ENCODE measurements at regions not wholly inside any gene's neighbourhood (a gene's known extent, or its start where the extent isn't known, plus 50 kb on each side); places are given as distances from the start of the nearest gene placed in this dataset.

DNA sequence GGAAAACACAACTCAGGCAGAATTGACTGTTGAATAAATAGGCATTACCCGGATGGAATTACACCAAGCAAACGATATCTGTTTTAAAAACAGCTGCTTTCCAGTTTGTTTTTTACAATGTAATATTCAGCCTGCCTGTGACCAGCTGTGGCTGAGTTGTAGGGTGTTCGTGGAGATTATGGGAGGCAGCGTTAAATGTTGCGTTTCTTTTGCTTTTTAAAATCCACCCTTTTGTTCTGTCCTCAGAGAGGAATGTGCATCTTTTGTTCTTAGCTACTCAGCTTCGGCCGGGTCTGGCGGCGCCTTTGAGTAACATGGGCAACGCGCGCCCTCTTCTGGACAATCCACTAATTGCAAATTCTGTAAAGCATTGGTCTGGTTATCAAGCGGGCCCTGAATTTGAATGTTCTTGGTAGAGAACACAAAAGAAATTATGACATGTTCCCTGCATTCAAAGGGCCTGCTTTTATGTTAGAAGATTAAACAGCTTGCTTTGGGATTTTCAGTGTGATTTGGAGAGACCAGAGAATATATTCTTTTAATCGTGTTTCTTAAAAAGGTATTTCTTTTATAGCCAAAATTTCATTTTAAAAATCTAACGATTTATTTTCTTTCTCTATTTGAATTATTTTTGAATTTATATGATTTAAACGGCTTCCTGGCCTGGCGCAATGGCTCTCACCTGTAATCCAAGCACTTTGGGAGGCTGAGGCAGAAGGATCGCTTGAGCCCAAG lies 76.3 kb upstream of the TRIM2 start:
- no peak for DNase-seq (ENCODE audit: extremely low read depth, insufficient read length)
- Histone ChIP-seq H3K27me3 (replicated peaks; ENCODE audit: control insufficient read depth, insufficient read depth, low read length) (peaks cover 1% of the 10 kb centered on the region), H3K4me3 (replicated peaks; ENCODE audit: low read depth, low read length) (no peak overlapping the region), H3K36me3 (ENCODE audit: control insufficient read depth, insufficient read depth, low read length) (no peaks in the 10 kb centered on the region)
- TF ChIP-seq, protein P1, sequence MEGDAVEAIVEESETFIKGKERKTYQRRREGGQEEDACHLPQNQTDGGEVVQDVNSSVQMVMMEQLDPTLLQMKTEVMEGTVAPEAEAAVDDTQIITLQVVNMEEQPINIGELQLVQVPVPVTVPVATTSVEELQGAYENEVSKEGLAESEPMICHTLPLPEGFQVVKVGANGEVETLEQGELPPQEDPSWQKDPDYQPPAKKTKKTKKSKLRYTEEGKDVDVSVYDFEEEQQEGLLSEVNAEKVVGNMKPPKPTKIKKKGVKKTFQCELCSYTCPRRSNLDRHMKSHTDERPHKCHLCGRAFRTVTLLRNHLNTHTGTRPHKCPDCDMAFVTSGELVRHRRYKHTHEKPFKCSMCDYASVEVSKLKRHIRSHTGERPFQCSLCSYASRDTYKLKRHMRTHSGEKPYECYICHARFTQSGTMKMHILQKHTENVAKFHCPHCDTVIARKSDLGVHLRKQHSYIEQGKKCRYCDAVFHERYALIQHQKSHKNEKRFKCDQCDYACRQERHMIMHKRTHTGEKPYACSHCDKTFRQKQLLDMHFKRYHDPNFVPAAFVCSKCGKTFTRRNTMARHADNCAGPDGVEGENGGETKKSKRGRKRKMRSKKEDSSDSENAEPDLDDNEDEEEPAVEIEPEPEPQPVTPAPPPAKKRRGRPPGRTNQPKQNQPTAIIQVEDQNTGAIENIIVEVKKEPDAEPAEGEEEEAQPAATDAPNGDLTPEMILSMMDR (IDR thresholded peaks at IDR 0.05; ENCODE audit: insufficient read depth, low read length, poor library complexity, severe bottlenecking), result peak; percentile 81

DNA sequence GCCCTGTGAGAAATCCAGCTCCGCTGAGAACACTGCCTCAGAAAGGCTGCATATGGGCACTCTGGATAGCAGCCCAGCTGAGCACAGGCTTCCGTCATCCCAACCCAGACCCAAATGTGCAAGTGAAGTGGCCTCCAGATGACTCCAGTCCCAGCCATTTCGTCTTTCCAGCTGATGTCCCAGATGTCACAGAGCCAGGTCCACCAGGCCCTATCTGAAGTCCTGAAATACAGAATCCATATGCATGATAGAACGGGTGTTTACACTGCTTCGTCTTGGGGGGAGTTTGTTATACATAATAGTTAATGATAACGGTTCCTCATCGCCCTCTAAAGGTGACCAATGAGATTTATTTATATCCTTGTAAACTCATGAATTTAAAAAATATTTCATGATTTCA lies 72.6 kb upstream of the TRIM2 start:
- no peak for DNase-seq (ENCODE audit: extremely low read depth, insufficient read length)
- Histone ChIP-seq H3K4me3 (replicated peaks; ENCODE audit: low read depth, low read length) (no peak overlapping the region), H3K27me3 (replicated peaks; ENCODE audit: control insufficient read depth, insufficient read depth, low read length) (no peaks in the 10 kb centered on the region), H3K36me3 (ENCODE audit: control insufficient read depth, insufficient read depth, low read length) (no peaks in the 10 kb centered on the region)
- TF ChIP-seq, protein P1 (IDR thresholded peaks at IDR 0.05; ENCODE audit: insufficient read depth, low read length, poor library complexity, severe bottlenecking), result no peak

DNA sequence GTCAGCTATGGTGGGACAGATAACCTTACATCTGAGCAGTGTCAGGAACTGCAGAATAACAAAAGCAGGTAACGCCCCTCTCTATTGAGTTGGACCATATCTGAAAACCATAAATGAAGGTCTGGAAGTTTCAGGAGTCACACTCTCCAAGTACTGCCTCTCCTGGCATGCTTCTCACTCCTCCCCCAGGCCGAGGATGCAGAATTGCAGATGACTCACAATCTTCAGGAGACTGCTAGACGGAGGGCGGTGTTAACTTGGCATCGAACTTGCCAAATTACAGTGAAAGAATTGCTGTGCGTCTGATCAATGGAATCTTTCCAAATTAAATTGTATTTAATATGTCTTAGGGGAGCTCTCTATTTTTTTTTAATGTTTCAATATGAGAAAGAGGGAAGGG lies 67.1 kb upstream of the TRIM2 start:
- TF ChIP-seq, protein P1 (IDR thresholded peaks at IDR 0.05; ENCODE audit: insufficient read depth, low read length, poor library complexity, severe bottlenecking), result no peak
- H3K27me3 ChIP-seq (replicated peaks; ENCODE audit: control insufficient read depth, insufficient read depth, low read length), result no peaks in the 10 kb centered on the region
- no peaks in the 10 kb centered on the region for H3K36me3 ChIP-seq (ENCODE audit: control insufficient read depth, insufficient read depth, low read length)
- no peak for DNase-seq (ENCODE audit: extremely low read depth, insufficient read length)
- H3K4me3 ChIP-seq (replicated peaks; ENCODE audit: low read depth, low read length), result no peak overlapping the region

DNA sequence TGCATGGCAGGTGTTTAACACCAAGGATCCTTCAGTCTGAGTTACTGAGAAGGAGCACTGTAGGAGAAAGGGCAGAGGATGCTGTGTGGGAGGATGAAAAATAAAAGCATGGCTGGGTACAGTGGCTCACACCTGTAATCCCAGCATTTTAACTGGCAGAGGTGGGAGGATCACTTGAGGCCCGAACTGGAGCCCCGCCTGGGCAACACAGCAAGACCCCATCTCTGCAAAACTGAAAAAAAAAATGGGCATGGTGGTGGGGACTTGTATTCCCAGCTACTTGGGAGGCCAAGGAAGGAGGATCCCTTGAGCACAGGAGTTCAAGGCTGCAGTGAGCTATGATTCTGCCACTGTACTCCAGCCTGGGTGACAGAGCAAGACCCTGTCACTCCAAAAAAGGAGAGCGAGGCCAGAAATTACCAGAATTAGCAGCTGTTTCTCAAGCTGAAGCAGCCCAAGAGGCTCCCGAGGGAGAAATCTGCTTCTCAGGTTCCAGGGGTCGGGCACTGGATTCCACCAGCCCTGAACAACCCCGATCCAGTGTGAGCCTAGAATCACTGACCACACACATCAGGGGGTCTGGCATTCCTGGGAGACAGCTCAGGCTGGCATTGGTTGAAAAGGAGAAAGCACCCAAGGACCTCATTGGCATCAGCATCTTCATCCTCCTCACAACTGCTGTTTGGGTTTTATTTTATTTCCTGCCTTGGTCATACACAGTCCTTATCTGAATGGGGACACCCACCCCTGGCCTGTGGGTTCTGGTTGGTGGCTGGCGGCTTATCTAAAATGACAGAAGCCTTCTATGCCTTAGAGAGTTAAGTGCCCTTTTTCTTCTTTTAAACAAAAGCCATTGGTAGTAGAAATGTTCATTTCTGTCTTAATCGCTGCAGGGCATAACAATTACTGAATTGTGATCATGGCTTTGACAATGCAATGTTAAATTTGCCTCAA lies 66.3 kb upstream of the TRIM2 start:
- no peaks in the 10 kb centered on the region for H3K27me3 ChIP-seq (replicated peaks; ENCODE audit: control insufficient read depth, insufficient read depth, low read length)
- TF ChIP-seq, protein P1 (IDR thresholded peaks at IDR 0.05; ENCODE audit: insufficient read depth, low read length, poor library complexity, severe bottlenecking), result no peak
- H3K4me3 ChIP-seq (replicated peaks; ENCODE audit: low read depth, low read length), result no peak overlapping the region
- DNase-seq (ENCODE audit: extremely low read depth, insufficient read length), result no peak
- H3K36me3 ChIP-seq (ENCODE audit: control insufficient read depth, insufficient read depth, low read length), result no peaks in the 10 kb centered on the region

DNA sequence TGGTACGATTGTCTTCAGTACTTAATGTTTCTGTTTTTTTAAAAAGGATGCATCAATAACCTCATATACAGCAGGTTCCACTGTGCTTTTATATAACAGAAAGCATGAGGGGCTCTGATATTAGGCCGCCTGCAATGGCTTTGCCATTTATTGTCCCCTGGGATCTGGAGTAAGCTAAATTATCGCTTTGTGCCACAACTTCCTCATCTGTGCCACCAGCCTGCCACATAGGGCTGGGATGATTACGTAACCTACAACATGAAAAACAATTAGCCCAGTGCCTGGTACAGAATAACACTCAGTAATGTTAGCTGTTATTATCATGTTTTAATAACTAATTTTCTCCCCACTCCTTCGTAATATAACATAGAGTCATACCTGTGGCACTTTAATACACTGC lies 65.5 kb upstream of the TRIM2 start:
- no peak for DNase-seq (ENCODE audit: extremely low read depth, insufficient read length)
- TF ChIP-seq, protein P1 (IDR thresholded peaks at IDR 0.05; ENCODE audit: insufficient read depth, low read length, poor library complexity, severe bottlenecking), result no peak
- no peaks in the 10 kb centered on the region for H3K27me3 ChIP-seq (replicated peaks; ENCODE audit: control insufficient read depth, insufficient read depth, low read length)
- H3K36me3 ChIP-seq (ENCODE audit: control insufficient read depth, insufficient read depth, low read length), result no peaks in the 10 kb centered on the region
- H3K4me3 ChIP-seq (replicated peaks; ENCODE audit: low read depth, low read length), result no peak overlapping the region

Measured in GM06990 (cell line).